Thymus (tissue), 11 donors: ENCODE measurements at regions not wholly inside any gene's neighbourhood (a gene's known extent, or its start where the extent isn't known, plus 50 kb on each side); places are given as distances from the start of the nearest gene placed in this dataset.

Source experiments
- DNase-seq, 9 donors: peaks; one replicate each; pipeline ENCODE4 v3.0.0-alpha.2; 2013; ENCODE audit warnings: low spot score in 9 of 9, low read depth in 6 of 9, missing footprints in 1 of 9
- H3K27ac ChIP-seq, 2 donors: one replicate each; pipeline ENCODE4 v1.5.1; 2013; ENCODE audit warnings: control low read depth in 1 of 2, low read depth in 1 of 2, low read length in 1 of 2, mild to moderate bottlenecking in 1 of 2, moderate library complexity in 1 of 2
- H3K27me3 ChIP-seq, 2 donors: one replicate each; pipeline ENCODE4 v1.5.1; 2013; ENCODE audit warnings: low read length in 1 of 2; ENCODE audit not compliant: control insufficient read depth in 2 of 2, insufficient read depth in 1 of 2
- H3K36me3 ChIP-seq, 2 donors: one replicate each; pipeline ENCODE4 v1.5.1; 2013; ENCODE audit warnings: low read length in 1 of 2, mild to moderate bottlenecking in 1 of 2, moderate library complexity in 1 of 2; ENCODE audit not compliant: control insufficient read depth in 2 of 2, insufficient read depth in 2 of 2
- H3K4me1 ChIP-seq, 2 donors: one replicate each; pipeline ENCODE4 v1.5.1; 2013; ENCODE audit warnings: low read length in 2 of 2; ENCODE audit not compliant: control insufficient read depth in 2 of 2, insufficient read depth in 2 of 2
- H3K4me3 ChIP-seq, 2 donors: one replicate each; pipeline ENCODE4 v1.5.1; 2013; ENCODE audit warnings: low read length in 2 of 2, control low read depth in 1 of 2, mild to moderate bottlenecking in 1 of 2
- H3K9me3 ChIP-seq, 2 donors: one replicate each; pipeline ENCODE4 v1.5.1; 2013; ENCODE audit warnings: low read length in 1 of 2, mild to moderate bottlenecking in 1 of 2; ENCODE audit not compliant: control insufficient read depth in 2 of 2, insufficient read depth in 1 of 2
- WGBS: extraction: QIAGEN DNeasy Blood & Tissue Kit; methylation state at CpG from one replicate; pipeline ENCODE4 v1.1.7; 2013; 5-methylcytosine and 5-hydroxymethylcytosine counted together
- donor health status: healthy.

DNA sequence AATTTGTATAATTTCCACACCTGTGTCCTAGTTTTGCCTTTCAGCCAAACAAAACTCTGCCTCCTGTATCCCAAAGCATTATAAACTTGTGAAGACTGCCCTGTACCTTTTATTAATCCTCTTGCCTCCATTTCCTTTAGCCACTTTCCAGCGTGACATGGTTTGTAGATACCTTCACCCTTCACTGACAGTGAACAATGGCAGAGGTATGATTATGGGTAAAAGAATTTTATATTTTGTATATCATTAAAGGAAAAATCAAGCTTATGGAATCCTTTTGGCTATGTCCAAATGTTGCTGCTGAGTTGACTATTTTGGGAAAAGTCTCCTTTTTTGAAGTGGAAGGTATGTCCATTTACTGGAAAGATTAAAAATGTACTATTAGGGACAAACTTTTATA lies 251.7 kb downstream of the HNMT start:
- H3K27ac ChIP-seq, result no peak overlapping the region
- H3K9me3 ChIP-seq, result no peaks in the 10 kb centered on the region
- H3K36me3 ChIP-seq, result no peaks in the 10 kb centered on the region
- 90% methylated on average over 1 of the region's 1 CpG for WGBS
- H3K27me3 ChIP-seq, result no peaks in the 10 kb centered on the region
- no peaks in the 10 kb centered on the region for H3K4me1 ChIP-seq
- no peak overlapping the region for H3K4me3 ChIP-seq
- no peak for DNase-seq

DNA sequence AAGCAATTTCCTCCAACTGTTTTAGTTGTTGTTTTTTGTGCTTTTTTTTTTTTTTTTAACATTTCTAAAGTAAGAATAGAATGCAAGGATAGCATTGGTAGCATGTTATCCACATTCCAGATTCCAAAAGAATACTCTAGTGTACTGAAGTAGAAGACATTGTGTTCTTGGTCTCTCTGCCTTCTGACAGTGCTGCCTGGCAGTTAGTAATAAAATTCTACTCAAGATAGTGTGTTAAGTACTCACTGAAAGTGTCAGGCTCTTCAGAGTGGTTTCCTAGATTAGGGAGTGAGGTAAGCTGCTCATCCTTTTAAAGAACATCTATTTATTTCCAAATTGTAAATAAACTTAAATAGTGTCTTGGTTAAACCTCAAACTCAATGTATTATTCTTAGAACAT lies 253.7 kb downstream of the HNMT start:
- H3K36me3 ChIP-seq, result no peaks in the 10 kb centered on the region
- no peaks in the 10 kb centered on the region for H3K4me1 ChIP-seq
- no peak overlapping the region for H3K4me3 ChIP-seq

DNA sequence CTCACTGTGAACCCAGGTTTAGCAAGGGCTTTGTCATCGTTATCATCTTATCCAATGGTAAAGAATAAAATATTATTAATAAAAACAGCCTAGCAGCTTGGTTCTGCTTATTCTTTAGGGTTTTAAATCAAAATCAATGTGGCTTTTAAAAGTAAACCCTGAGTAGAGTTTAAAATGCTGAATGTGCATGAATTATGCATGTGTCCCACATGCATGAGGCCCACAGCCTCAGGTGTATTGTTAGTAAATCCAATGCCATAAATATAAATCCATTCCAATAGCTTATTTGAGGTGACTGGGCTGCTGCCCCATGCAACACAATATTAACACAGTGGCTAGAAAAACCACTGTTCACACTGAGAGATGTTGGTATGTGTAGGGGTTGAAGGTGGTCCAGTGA lies 254.1 kb downstream of the HNMT start:
- no peak for DNase-seq
- Histone ChIP-seq H3K4me3 (no peak overlapping the region), H3K4me1 (no peaks in the 10 kb centered on the region), H3K27me3 (no peaks in the 10 kb centered on the region), H3K9me3 (no peaks in the 10 kb centered on the region), H3K36me3 (no peaks in the 10 kb centered on the region), H3K27ac (no peak overlapping the region)
- 92% methylated on average over 1 of the region's 1 CpG for WGBS

More for the DNA sequence above, 253.7 kb downstream of the HNMT start:
- no peaks in the 10 kb centered on the region for H3K27me3 ChIP-seq
- H3K9me3 ChIP-seq, result no peaks in the 10 kb centered on the region
- no peak for DNase-seq
- no peak overlapping the region for H3K27ac ChIP-seq

DNA sequence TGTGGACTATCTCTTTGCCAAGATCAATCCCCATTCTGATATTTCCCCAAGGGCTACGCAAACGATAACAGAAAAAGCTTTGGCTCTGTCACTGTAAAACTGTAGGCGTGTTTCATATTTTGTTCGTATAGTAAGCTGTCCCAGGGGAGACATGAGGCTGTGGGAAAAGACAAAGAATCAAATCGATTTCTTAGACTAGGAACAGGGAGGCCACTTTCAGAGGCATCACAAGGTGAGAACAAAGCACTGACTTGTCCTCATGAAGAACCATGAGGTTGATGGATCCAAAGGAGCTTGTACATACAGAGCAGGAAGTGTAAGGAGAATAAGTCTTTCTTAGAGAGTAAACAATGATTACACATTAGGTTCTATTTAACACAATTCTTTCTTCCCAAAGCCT lies 255.7 kb downstream of the HNMT start:
- no peak for DNase-seq
- Histone ChIP-seq H3K27ac (no peak overlapping the region), H3K4me1 (no peaks in the 10 kb centered on the region), H3K36me3 (no peaks in the 10 kb centered on the region), H3K27me3 (no peaks in the 10 kb centered on the region), H3K4me3 (no peak overlapping the region), H3K9me3 (no peaks in the 10 kb centered on the region)
- 96% methylated on average over 5 of the region's 5 CpGs for WGBS

DNA sequence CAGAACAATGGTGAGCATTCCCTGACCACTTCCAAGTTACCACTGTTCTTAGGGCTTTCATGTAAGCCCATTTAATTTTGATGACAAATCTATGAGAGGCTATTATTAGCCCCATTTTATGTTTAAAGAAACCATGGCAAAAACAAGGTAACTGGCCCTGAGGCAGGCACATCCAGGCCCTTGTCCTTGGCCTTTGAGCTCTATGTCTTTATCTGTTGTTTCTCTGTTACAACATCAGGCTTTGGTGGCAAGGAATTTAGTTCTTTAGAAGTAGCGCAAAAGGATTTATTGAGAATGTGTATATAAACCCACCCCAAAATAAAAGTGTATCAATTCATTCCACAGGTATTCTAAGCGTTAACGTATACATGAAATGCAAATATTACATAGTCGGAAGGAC lies 257.1 kb downstream of the HNMT start:
- Histone ChIP-seq H3K4me1 (no peaks in the 10 kb centered on the region), H3K36me3 (no peaks in the 10 kb centered on the region), H3K27ac (no peak overlapping the region), H3K9me3 (no peaks in the 10 kb centered on the region), H3K4me3 (no peak overlapping the region), H3K27me3 (no peaks in the 10 kb centered on the region)
- 97% methylated on average over 4 of the region's 4 CpGs for WGBS
- DNase-seq, result no peak

DNA sequence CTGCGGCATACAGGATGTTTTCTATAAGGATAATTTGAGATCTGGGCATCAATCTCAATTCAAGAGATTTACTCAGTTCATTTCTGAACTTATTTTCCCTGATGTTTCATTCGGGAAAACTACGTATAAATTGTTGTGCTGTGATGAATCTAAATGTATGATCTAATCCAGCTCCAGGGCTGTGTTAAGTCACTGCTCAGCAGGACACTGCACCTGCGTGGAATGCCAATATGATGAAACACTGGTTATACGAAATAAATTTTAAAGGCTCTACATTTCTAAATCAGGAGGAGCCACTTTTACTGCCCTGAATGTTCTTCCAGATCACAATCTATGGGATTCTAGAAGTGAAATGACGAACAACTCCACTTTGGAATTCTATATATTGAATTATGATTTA lies 259.0 kb downstream of the HNMT start:
- H3K9me3 ChIP-seq, result no peaks in the 10 kb centered on the region
- no peak overlapping the region for H3K4me3 ChIP-seq
- no peaks in the 10 kb centered on the region for H3K36me3 ChIP-seq
- DNase-seq, result no peak
- no peaks in the 10 kb centered on the region for H3K27me3 ChIP-seq
- 97% methylated on average over 6 of the region's 6 CpGs for WGBS
- no peak overlapping the region for H3K27ac ChIP-seq
- no peaks in the 10 kb centered on the region for H3K4me1 ChIP-seq

DNA sequence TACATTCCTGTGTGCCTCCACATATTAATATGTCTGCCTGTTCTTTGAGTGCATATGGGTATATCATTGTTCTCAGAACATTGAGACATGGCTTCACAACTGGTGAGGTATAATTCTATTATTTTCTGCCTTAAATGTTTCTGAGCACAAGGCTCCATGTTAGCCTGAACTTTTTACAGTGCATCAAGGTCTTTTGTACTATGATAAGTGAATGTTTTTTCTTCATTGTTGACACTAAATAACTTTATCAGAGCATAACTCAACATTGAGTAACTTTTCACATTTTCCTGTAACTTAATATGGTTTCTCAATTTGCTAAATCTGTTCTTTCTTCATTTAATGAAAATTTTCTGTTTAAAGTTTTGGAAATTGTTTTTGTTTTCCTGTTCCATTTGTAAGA lies 262.9 kb downstream of the HNMT start:
- no peaks in the 10 kb centered on the region for H3K4me1 ChIP-seq
- H3K9me3 ChIP-seq, result no peaks in the 10 kb centered on the region
- H3K36me3 ChIP-seq, result no peaks in the 10 kb centered on the region
- no peak overlapping the region for H3K27ac ChIP-seq
- no peak overlapping the region for H3K4me3 ChIP-seq
- DNase-seq, result no peak
- H3K27me3 ChIP-seq, result no peaks in the 10 kb centered on the region

DNA sequence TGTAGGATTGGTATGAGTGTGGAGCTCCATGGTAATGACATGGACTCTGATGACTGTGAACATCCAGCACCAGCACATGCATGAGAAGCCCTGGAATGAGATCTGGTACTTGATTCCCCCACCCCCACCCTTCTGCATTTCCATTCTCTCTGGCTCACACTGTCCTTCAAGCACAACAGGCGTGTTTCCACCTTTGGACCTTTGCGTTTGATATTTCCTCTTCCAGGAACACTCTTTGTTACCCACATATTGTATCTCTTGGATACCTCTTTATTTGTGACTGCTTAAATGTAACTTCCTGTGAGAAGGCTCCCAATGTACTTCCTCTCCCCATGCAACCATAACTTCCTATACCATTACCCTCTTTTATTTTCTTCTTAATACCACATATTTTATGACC lies 263.8 kb downstream of the HNMT start:
- DNase-seq, result no peak
- Histone ChIP-seq H3K27ac (no peak overlapping the region), H3K36me3 (no peaks in the 10 kb centered on the region), H3K4me3 (no peak overlapping the region), H3K4me1 (no peaks in the 10 kb centered on the region), H3K27me3 (no peaks in the 10 kb centered on the region), H3K9me3 (no peaks in the 10 kb centered on the region)
- WGBS, result 93% methylated on average over 2 of the region's 2 CpGs

DNA sequence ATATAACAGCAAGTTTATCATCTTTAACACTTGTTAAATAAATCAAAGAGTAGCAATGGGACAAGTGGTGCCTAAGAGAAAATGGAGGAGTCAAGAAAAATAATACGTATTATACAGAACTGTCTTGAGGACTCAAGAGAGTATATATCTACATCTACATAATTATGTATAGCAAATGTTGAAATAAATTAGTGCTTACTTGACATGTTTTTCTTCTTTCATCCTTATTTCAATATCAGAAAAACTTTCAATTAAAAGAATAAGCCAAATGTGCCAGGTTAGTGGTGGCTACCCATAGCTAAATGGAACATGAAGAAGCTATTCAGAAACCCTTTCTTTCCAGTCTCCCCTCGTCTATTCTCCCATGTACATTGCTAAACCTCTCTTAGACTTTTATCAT lies 267.3 kb upstream of the SPOPL start:
- Histone ChIP-seq H3K9me3 (peaks cover 0 to 2% of the 10 kb centered on the region in 2 donors), H3K27ac (no peak overlapping the region), H3K4me1 (no peaks in the 10 kb centered on the region), H3K4me3 (no peak overlapping the region), H3K27me3 (no peaks in the 10 kb centered on the region), H3K36me3 (no peaks in the 10 kb centered on the region)
- WGBS, result 92% methylated on average over 2 of the region's 2 CpGs
- DNase-seq, result no peak

DNA sequence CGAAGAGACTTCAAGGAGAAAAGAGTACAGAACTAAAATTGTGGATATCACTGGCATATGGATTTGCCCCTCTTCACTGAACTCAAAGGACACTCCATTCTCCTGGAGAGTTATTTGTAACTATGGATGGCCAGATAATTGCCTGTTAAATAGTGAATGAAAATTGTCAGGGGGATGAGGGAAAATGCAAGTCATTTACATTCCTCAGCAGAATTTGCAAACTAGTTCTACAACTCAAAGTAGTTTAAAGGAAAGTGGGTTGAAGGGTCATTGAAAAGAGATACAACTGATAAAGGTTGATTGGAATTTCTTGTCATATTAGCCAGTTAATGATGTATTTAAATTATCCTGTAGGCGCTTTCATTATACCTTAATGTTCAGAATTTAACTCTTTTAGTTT lies 266.5 kb upstream of the SPOPL start:
- H3K36me3 ChIP-seq, result no peaks in the 10 kb centered on the region
- H3K9me3 ChIP-seq, result peaks cover 0 to 2% of the 10 kb centered on the region in 2 donors
- DNase-seq, result no peak
- 96% methylated on average over 2 of the region's 2 CpGs for WGBS
- no peak overlapping the region for H3K4me3 ChIP-seq
- no peaks in the 10 kb centered on the region for H3K4me1 ChIP-seq
- no peaks in the 10 kb centered on the region for H3K27me3 ChIP-seq
- H3K27ac ChIP-seq, result no peak overlapping the region
